GM18499 (cell line): ENCODE measurements at regions not wholly inside any gene's neighbourhood (a gene's known extent, or its start where the extent isn't known, plus 50 kb on each side); places are given as distances from the start of the nearest gene placed in this dataset.
"Not testable (repeated sequence)": the region's sequence is repeated elsewhere in the genome, so short reads cannot be mapped to it uniquely, and the experiment has no call there.

ENCODE experiments used
- ATAC-seq: cut with Tn5 transposase; IDR thresholded peaks from one replicate; pipeline ENCODE4 v1.9.1; 2021; ENCODE audit warnings: moderate number of reproducible peaks; ENCODE audit not compliant: insufficient read depth, unreplicated experiment

DNA sequence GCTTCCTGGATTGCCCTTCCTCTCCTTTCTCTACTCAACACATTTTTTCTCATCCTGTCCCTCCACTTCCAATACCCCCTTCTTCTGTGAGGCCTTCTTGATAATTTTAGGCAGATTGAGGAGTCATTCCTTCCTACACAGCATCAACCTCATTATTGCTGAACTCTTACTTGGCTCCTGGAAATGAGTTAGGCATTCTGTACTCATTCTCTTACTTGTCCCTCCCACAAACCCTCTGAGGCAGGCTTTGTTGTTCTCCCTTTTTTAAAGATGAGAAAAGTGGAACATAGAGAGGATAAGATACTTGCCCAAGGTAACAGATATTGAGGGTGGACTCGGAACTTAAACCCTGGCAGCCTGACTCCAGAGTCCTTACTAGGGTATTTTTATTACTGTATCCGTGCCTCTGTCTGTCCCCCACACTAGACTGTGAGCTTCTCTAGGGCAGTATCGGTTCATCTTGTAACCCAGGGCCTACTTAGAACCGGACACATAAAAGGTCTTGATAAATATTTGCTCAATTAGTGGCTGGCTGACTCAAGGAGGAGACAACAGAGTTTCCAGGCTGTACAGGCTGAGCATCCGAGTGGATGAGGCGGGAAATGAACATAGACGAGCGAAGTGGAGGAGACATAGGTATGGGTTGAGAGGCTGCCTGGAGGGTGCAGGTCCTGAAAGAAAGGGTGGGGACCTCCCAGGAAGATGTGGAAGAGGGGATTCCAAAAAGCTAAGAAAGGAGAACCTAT lies 148.7 kb upstream of the ATP2B2 start:
- no peak for ATAC-seq

DNA sequence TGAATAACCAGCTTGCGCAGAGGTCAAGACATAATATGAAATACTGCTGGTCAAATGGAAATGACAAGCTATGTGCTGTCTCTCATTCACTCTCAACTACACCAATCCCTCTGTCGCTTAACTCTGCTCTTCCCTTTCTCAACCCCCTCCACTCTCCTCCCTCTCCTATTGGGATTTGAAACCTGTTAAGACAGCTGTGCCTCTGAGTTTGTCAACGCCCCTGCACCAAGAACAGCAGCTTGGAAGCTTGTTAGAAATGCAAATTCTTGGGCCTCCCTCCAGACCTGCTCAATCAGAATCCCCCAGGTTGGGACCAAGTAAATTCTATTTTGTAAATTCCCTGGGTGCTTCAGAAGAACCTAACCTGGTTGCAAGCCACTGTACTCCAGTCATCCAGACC lies 149.7 kb upstream of the ATP2B2 start:
- no peak for ATAC-seq

DNA sequence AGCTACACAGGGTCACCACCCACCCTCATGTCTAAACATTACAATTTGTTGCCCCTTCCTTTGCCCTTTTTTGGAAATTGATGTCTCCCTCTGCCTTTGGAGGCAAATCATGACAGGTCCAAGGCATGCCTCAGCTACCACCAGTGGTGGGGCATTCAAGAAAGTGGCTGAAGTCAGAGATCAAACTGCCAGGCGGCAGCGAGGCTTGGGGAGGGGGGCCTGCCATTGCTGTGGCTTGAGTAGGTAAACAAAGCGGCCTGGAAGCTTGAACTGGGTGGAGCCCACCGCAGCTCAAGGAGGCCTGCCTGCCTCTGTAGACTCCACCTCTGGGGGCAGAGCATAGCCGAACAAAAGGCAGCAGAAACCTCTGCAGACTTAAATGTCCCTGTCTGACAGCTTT lies 152.0 kb upstream of the ATP2B2 start:
- not testable (repeated sequence) for ATAC-seq

DNA sequence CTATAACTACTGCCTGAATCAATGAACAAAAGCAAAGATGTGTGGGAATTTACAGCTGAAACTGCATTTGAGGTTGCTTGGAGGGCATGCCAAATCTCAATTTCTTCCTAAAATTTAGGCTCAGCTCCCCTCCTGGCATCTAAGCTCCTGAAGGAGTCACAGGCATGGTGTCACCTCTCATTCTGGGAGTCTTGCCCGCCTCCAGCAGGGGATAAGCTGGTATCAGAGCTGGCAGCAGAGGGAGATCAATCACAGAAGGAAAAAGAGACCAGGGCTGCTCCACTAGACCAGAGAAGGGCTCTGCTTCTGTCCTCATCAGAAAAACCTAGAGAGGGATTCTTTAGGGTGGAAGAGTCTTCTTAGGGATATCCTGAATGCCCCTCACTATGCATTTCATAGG lies 150.4 kb upstream of the SLC6A11 start:
- ATAC-seq, result no peak

DNA sequence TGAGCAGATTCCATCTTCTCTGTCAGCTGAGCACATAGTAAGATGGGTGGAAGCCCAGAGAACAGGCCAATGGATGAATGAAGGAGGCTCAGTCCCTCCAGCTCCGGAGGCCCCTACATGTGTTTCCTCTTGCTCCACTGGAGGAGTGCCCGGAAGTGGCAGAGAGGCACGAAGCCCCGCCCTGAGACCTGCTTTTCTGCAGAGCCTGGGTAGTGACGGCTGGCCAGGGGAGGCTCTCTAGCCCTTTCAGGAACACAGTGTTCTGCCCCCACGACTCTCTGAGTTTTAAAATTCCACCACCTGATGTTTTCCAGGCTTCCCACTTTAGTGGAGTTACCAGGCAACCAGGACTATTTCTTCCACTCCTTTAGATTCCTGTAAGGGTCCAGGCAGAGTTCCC lies 149.4 kb upstream of the SLC6A11 start:
- no peak for ATAC-seq

DNA sequence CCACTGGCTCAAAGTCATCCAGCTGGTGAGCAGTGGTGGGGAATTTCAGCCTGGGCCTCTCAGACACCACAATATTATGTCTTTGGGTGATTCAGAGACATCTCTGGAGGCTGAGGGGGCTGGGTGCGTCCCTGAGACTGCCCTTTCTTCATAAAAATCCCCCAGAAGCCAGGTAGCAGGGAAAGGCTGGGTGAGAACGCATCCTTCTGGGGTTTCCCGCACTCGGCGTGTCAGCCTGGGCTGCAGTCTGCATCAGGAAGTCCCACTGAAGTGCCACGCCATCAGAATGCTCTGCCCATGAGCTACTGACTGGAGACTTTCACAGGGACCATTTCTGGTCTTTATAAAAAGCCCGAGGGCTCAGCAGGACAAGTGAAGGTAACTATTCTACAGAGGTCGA lies 148.8 kb upstream of the SLC6A11 start:
- ATAC-seq, result no peak

DNA sequence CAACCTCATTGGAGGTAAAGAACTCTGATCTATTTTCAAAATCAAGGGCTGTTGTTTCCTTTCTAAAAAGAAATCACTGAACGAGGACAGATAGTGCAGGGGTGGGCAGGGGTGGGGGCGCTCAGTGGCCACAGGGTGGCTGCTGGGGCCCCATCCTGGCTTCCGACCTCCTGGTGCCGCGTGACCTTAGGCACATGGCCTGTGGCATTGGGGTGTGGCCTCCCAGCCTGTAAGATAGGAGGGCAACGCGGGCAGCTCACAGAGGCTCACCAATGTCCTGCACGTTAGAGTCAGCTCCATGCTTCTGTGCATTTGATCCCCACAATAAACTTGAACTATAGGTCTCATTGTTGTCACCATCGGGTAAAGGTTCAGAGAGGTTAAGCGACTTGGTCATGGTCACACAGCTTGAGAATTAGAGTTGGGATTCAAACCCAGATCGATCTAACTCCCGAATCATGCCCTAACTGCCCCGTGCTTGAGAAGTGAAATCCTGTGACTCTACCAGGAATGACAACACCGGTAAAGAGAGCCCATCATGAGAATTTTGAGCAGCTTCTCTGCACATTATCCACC lies 148.0 kb upstream of the SLC6A11 start:
- ATAC-seq, result no peak

DNA sequence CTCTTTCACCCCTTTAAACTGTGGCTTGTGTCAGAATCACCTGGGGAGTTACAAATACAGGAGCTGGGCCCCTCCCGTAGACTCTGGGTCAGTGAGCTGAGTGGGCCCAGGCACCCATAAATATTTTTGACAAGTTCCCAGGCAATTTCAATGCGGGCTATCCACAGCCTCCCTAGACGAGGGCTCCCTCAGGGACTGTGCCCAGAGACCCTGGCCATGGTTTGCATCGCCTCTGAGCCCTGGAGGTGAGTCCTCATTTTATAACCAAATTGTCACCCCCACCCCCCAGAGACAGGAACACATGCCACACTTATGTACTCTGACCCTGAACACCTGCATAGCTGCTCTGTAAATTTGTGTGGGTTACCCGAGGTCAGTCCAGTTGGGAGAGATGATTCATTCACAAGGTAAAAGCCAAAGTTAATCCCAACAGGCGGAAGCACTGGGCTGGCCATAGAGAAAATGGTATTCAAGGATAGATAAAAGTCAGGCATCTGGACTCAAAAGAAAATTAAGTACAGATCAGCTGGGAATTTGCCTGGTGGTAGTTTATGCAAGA lies 146.5 kb upstream of the SLC6A11 start:
- no peak for ATAC-seq

DNA sequence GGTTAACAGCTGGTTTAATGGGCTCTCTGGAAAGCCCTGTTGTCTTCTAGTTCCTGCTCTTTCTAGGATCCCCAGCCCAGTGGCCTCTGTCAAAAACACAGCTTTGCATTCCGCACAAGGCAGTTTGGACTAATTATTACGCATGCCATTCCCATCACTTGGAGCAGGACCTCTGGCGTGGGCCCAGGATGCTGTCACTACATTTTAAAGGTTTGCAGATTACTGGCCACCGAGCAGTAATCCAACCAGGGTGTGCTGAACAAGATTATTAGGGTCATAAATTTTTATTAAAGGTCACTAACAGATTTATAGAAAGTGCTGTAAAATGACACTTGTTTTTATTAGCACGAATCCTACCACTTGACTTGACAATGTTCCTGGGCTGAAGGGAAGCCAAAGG lies 143.6 kb upstream of the SLC6A11 start:
- no peak for ATAC-seq

DNA sequence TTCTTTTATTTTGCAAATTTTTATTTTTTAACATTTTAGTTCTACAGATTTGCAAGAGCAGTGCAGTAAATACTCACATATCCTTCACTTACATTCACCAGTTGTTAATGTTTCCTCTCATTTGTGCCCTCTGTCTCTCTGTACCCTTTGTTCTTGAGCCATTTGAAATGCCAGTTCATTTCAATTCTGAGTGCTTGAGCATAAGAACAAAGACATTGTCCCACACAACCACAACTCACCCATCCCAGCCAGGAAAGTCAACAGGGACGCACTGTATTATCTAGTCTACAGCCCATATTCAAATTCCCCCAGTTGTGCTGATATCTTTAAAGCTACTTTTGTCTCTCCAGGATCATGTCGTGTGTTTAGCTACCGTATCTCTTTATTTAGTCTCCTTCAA lies 141.4 kb upstream of the SLC6A11 start:
- ATAC-seq, result no peak

DNA sequence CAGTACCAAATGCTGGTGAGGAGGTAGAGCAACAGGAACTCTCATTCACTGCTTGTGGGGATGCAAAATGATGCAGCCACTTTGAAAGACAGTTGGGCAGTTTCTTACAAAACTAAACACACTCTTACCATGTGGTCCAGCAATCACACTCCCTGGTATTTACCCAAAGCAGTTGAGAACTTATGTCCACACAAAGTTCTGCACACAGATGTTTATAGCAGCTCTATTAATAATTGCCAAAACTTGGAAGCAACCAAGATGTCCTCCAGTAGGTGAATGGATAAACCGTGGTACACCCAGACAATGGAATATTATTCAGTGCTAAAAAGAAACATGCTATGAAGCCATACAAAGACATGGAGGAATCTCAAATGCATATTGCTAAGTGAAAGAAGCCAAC lies 139.1 kb upstream of the SLC6A11 start:
- no peak for ATAC-seq

DNA sequence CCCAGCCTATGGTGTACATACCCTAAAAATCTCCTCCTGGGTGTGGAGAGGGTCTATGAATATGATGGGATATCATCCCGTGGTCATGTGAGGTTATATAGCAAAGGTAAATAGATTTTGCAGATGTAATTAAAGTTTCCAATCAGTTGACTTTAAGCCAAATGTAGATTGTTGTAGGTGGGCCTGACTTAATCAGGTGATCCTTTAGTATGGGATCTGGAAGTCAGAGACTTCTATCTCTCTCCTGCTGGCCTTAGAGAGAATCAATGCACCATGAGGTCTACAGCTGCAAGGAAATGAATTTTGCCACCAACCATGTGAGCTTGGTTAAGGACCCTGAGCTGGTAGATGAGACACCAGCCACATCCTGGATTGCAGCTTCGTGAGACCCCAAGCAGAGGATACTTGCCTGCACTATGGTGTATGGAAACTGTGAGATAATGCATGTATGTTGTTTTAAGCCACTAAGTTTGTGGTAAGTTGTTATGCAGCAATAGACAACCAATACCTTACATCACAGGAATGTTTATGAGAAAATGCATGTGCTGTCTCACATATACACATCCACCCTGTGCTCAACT lies 137.1 kb upstream of the SLC6A11 start:
- no peak for ATAC-seq

DNA sequence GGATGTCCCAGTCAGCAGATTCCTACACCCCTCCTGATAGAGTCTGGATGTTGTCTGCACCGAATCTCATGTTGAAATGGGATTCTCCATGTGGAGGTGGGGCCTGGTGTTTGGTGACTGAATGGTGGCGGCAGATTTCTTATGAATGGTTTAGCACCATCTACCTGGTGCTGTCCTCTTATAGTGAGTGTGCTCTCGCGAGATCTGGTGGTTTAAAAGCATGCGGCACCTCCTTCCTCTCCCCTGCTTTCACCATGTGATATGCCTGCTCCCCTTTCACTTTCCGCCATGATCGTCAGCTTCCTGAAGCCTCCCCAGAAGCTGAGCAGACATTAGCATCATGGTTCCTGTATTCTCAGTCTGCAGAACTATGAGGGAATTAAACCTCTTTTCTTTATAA lies 135.2 kb upstream of the SLC6A11 start:
- ATAC-seq, result no peak

DNA sequence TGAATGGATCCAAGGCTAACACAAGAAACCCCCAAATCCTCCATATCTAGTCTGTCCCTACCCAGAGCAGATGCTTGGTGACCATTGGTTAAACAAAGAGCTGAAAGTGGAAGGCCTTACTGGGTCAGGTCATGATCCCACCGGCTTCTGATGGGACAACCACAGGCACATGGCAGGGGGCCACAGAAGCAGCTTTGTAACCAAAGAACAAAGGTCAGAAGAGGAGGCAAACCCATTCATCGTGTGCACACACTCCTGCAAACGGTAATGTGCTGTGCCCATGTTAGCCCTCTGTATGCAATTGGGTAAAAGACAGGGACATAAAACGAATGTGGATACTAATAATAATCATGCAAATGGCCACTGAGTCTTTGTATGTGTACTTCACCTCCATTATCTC lies 133.3 kb upstream of the SLC6A11 start:
- ATAC-seq, result no peak

DNA sequence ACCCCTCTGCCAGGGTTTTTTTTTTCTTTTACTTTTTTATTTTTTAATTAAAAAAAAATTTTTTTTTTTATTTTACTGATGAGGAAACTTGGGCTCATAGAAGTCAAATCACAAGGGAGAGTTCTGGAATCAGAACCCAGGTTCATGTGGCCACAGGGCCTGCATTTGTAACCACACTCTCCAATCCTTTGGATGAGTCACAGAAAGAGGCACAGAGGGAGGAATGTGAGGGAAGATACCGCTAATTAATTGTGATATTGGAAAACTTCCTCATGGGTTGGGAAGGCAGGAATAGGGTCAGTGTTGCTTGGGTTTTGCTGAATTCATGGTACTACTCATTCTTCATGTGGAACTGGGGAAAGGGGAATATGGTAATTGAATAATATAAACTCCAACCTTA lies 132.9 kb upstream of the SLC6A11 start:
- ATAC-seq, result no peak

DNA sequence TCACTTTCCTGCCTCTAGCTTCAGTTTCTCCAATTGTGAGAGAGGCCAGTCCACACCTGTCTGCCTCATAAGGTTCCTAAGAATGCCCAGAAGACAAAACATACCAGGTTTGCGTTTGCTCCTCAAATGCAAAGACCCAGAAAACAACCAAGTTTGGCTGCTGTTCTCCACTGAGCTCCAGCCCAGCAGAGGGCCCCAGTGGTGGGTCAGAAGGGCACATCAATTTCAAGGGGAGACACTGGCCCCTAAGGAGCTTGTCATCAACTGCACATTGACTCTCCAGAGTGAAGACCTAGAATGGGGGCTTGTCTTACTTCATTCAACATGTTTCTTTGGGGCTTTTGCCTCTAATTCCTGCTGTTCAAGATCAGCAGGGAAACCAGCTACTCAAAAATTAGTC lies 127.9 kb upstream of the SLC6A11 start:
- ATAC-seq, result no peak

DNA sequence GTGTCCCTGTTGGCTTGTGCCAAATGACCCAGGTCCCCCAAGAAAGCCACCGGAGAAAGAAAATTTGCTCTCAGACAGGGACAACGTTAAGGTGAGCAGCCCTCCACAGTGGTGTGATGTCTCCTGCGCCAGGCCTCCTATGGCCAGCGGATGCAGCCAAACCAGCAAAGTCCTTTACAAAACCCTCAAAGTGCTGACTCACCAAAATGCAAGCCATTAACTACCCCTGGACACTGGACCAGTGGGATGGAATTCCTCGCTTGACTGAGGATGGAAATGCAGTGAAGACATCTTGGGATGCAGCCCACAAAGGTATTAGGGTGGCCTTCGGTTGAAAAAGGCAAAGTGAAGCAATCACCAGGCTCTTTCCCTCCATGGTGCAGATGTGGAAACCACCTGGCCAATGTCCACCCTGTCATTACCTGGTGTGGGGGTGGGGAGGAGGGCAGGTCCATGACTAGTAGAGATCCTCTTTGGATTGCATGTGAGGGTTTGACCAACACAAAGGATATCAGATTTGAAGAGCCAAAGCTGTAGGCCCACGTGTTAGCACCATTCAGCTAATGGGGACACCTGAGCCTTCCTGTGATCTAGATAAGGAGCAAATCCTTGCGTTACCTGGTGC lies 127.4 kb upstream of the SLC6A11 start:
- ATAC-seq, result no peak

DNA sequence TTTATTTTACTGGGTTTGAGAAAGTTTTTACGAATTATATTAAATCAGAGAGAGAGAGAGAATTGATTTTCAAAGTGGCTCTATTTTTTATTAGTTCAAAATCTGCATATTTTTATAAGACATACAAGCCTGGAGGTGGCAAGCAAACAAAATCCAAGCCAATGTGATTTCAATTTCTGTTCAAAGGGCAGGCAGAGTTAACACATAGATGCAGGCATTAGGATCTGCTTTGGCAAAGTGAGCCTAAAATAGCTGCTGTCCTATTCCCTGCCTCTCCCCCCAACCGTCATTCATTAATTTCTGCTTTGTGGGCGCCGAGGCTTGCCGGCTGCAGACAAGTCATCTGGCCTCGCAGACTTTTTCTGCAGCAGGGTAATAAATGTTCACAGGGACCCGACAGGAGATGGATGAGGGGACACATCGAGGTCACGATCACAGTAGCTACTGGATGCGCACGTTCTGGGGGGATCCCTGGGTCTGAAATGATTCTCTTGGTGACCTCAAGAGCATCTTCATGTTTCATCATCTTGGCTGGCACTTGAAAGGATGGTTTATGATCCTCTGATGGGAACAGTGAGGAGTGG lies 123.9 kb upstream of the SLC6A11 start:
- no peak for ATAC-seq

DNA sequence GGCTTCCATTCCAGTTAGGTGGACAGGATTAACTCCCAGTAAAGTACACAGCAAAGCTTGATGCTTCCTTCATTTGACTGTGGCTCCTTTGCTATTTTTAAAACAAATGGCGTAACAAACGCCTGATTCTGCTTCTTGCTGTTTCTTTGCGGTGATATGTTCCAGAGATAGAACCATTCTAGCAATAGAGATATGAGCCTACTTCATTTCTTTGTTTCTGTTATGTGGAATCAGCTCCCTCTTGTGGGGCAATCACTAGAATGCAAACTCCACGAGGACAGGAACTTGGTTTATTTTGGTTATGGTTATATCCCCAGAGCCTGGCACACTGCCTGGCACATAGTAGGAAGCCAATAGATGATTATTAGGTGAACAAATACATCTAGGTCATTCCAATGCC lies 122.6 kb upstream of the SLC6A11 start:
- ATAC-seq, result no peak

DNA sequence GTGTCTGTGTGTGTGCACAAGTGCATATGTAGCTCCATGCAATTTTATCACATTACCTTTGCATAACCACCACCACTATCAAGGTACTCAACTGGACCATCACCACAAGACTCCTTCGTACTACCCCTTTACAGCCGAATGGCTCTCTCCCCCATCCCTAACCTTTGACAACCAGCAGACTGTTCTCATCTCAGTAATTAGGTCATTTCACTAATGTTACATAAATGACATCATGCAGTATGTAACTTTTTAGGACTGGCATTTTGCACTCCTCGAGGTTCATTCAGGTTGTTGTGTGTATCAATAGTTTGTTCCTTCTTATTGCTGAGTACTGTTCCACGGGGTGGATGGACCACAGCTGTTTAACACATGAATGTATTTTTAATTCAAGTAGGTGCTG lies 121.8 kb upstream of the SLC6A11 start:
- no peak for ATAC-seq

DNA sequence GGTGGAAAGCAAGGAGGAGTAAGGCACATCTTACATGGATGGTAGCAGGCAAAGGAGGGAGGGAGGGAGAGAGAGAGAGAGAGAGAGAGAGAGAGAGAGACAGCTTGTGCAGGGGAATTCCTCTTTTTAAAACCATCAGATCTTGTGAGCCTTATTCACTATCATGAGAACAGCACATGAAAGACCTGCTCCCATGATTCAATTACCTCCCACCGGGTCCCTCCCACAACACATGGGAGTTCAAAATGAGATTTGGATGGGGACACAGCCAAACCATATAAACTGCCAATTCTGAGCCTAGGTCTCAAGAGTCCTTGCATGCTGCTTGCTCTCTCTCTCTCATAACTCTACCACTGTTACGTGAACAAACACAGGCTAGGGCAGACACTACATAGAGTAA lies 120.8 kb upstream of the SLC6A11 start:
- not testable (repeated sequence) for ATAC-seq
